ENCODE measurements at regions not wholly inside any gene's neighbourhood (a gene's known extent, or its start where the extent isn't known, plus 50 kb on each side); places are given as distances from the start of the nearest gene placed in this dataset.

- peak; percentile 42 for DNase-seq
These were observed 90.2 kb upstream of the CDH4 start for GRCh38 chr20:61161726-61162390.

GRCh38 chr20:61162451-61162850 lies 89.6 kb upstream of the CDH4 start:
- DNase-seq = no peak

GRCh38 chr20:61163031-61163430 lies 89.0 kb upstream of the CDH4 start:
- no peak for DNase-seq

GRCh38 chr20:61166324-61166723 lies 85.7 kb upstream of the CDH4 start:
- DNase-seq = no peak

- no peak for DNase-seq
These were observed 83.5 kb upstream of the CDH4 start for GRCh38 chr20:61168605-61169004.

- DNase-seq = peak; percentile 72
These were observed 82.2 kb upstream of the CDH4 start for GRCh38 chr20:61169874-61170273.

GRCh38 chr20:61170496-61171320 lies 81.4 kb upstream of the CDH4 start:
- no peak for DNase-seq

- DNase-seq = no peak
These were observed 78.8 kb upstream of the CDH4 start for GRCh38 chr20:61173267-61173666.

- no peak for DNase-seq
These were observed 77.9 kb upstream of the CDH4 start for GRCh38 chr20:61173961-61174725.

GRCh38 chr20:61176874-61177273 lies 75.2 kb upstream of the CDH4 start:
- no peak for DNase-seq

- DNase-seq = peak; percentile 56
These were observed 73.5 kb upstream of the CDH4 start for GRCh38 chr20:61178551-61179071.

GRCh38 chr20:61184194-61184593 lies 67.9 kb upstream of the CDH4 start:
- no peak for DNase-seq

GRCh38 chr20:61185181-61185580 lies 66.9 kb upstream of the CDH4 start:
- no peak for DNase-seq

- DNase-seq = no peak
These were observed 66.0 kb upstream of the CDH4 start for GRCh38 chr20:61185841-61186601.

GRCh38 chr20:61186771-61187472 lies 65.1 kb upstream of the CDH4 start:
- DNase-seq = no peak

- DNase-seq = no peak
These were observed 62.5 kb upstream of the CDH4 start for GRCh38 chr20:61189534-61189933.

- DNase-seq = no peak
These were observed 61.0 kb upstream of the CDH4 start for GRCh38 chr20:61191096-61191495.

- DNase-seq = no peak
These were observed 59.6 kb upstream of the CDH4 start for GRCh38 chr20:61192337-61192950.

GRCh38 chr20:61193164-61193563 lies 58.9 kb upstream of the CDH4 start:
- DNase-seq = no peak
